ENCODE measurements at regions not wholly inside any gene's neighbourhood (a gene's known extent, or its start where the extent isn't known, plus 50 kb on each side); places are given as distances from the start of the nearest gene placed in this dataset.

DNA sequence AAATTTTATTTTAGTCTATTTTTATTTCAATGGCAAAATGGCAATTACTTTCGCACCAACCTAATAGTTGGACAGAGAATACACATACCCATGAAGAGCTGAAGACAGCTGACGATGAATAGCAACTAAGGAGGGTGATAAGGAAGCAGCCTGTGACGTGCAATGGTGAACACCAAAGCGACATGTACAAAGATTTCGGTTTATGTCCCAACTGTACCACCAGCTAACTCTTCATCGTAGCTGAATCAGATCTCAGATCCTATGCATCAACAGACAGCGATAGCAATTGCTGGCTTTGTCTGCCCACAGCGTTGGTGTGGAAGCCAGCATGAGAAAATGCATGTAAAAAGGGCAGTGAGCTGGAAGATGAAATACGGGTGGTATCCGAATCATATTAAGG is 130.6 kb upstream of the ANKH start:
- ChIA-PET POLR2A (no interaction called here), CTCF (interaction anchor here (0.5 to 9.5 kb wide), 14 partner anchors 10 to 317 kb away, joined by 3 to 226 read pairs (median 12); no protein-coding TSS in a partner anchor)
- Histone ChIP-seq H3K4me3 (ENCODE audit: control extremely low read depth in 1 of 5, extremely low read depth in 1 of 5, insufficient read depth in 1 of 5, low read depth in 2 of 5, low read length in 4 of 5) (no peak overlapping the region), H3K27me3 (replicated peaks in 1 of 4; ENCODE audit: control extremely low read depth in 1 of 4, control insufficient read depth in 3 of 4, insufficient read depth in 4 of 4, low read length in 3 of 4) (no peaks in the 10 kb centered on the region), H3K79me2 (ENCODE audit: control insufficient read depth, insufficient read depth, low read length) (no peaks in the 10 kb centered on the region), H3K36me3 (replicated peaks in 1 of 2; ENCODE audit: control extremely low read depth in 1 of 2, control insufficient read depth in 1 of 2, extremely low read depth in 1 of 2, insufficient read depth in 2 of 2, low read length in 1 of 2) (no peaks in the 10 kb centered on the region), H3K4me2 (replicated peaks; ENCODE audit: low read depth, low read length, poor library complexity, severe bottlenecking) (no peak overlapping the region), H3K9ac (ENCODE audit: low read length) (no peak overlapping the region), H2AFZ (ENCODE audit: insufficient read depth, low read depth, low read length, poor library complexity, severe bottlenecking) (no peak overlapping the region), H3K4me1 (ENCODE audit: control insufficient read depth in 2 of 2, insufficient read depth in 2 of 2, low read length in 2 of 2) (peaks cover 24 to 27% of the 10 kb centered on the region in 2 donors), H3K9me3 (ENCODE audit: control extremely low read depth in 1 of 3, control insufficient read depth in 2 of 3, insufficient read depth in 1 of 3, low read length in 2 of 3) (peaks cover 0 to 5% (median 0%) of the 10 kb centered on the region in 3 donors), H4K20me1 (ENCODE audit: control insufficient read depth, insufficient read depth, low read length, poor library complexity, severe bottlenecking) (no peaks in the 10 kb centered on the region), H3K27ac (ENCODE audit: low read length in 2 of 2) (no peak overlapping the region)
- no peak for TF ChIP-seq EZH2 (IDR thresholded peaks at IDR 0.05; ENCODE audit: borderline replicate concordance, insufficient read depth, low read depth, low read length, poor library complexity, severe bottlenecking)
- TF ChIP-seq, protein P1, sequence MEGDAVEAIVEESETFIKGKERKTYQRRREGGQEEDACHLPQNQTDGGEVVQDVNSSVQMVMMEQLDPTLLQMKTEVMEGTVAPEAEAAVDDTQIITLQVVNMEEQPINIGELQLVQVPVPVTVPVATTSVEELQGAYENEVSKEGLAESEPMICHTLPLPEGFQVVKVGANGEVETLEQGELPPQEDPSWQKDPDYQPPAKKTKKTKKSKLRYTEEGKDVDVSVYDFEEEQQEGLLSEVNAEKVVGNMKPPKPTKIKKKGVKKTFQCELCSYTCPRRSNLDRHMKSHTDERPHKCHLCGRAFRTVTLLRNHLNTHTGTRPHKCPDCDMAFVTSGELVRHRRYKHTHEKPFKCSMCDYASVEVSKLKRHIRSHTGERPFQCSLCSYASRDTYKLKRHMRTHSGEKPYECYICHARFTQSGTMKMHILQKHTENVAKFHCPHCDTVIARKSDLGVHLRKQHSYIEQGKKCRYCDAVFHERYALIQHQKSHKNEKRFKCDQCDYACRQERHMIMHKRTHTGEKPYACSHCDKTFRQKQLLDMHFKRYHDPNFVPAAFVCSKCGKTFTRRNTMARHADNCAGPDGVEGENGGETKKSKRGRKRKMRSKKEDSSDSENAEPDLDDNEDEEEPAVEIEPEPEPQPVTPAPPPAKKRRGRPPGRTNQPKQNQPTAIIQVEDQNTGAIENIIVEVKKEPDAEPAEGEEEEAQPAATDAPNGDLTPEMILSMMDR (IDR thresholded peaks at IDR 0.05) = no peak
- Mint-ChIP-seq H3K27ac (no peak overlapping the region), H3K4me1 (peaks cover 30% of the 10 kb centered on the region), H3K9me3 (ENCODE audit: insufficient read depth) (peaks cover 3% of the 10 kb centered on the region), H3K27me3 (no peaks in the 10 kb centered on the region), H3K4me3 (no peak overlapping the region)
- WGBS (ENCODE audit: insufficient coverage) = 95% methylated on average over 4 of the region's 10 CpGs
- no peak for ATAC-seq (ENCODE audit: low read depth)
- DNase-seq = no peak
- intact Hi-C loops (cut with micrococcal nuclease) = loop anchor here (10.0 kb wide), 1 partner anchor 417 kb away; the partner anchor contains the start of gene OTULINL

DNA sequence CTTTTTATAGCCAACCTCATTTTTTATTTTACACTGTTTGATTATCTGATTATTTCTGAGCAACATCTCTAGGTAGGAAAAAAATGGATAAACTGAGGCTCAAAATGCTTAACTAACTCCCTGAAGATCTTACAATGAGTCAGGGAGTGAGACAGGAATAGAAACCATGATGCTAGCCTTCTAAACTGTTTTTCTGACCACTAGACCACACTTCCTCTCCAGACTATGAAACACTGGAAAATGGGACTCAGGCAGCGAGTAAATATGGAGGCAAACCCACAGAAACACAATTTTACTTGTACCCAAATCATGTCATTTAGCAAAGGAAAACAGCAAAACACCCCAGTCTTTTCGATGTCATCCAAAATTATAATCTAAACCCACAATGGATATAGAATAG is 129.9 kb upstream of the ANKH start:
- WGBS (ENCODE audit: insufficient coverage) = no CpG with 5 or more reads among the region's 2 CpGs
- Histone ChIP-seq H2AFZ (ENCODE audit: insufficient read depth, low read depth, low read length, poor library complexity, severe bottlenecking) (no peak overlapping the region), H3K9me3 (ENCODE audit: control extremely low read depth in 1 of 3, control insufficient read depth in 2 of 3, insufficient read depth in 1 of 3, low read length in 2 of 3) (peaks cover 0 to 5% (median 0%) of the 10 kb centered on the region in 3 donors), H3K4me1 (ENCODE audit: control insufficient read depth in 2 of 2, insufficient read depth in 2 of 2, low read length in 2 of 2) (peaks cover 30 to 33% of the 10 kb centered on the region in 2 donors), H3K79me2 (ENCODE audit: control insufficient read depth, insufficient read depth, low read length) (no peaks in the 10 kb centered on the region), H3K27me3 (replicated peaks in 1 of 4; ENCODE audit: control extremely low read depth in 1 of 4, control insufficient read depth in 3 of 4, insufficient read depth in 4 of 4, low read length in 3 of 4) (no peaks in the 10 kb centered on the region), H3K36me3 (replicated peaks in 1 of 2; ENCODE audit: control extremely low read depth in 1 of 2, control insufficient read depth in 1 of 2, extremely low read depth in 1 of 2, insufficient read depth in 2 of 2, low read length in 1 of 2) (no peaks in the 10 kb centered on the region), H3K4me3 (ENCODE audit: control extremely low read depth in 1 of 5, extremely low read depth in 1 of 5, insufficient read depth in 1 of 5, low read depth in 2 of 5, low read length in 4 of 5) (no peak overlapping the region), H3K27ac (ENCODE audit: low read length in 2 of 2) (no peak overlapping the region), H4K20me1 (ENCODE audit: control insufficient read depth, insufficient read depth, low read length, poor library complexity, severe bottlenecking) (no peaks in the 10 kb centered on the region), H3K4me2 (replicated peaks; ENCODE audit: low read depth, low read length, poor library complexity, severe bottlenecking) (no peak overlapping the region), H3K9ac (ENCODE audit: low read length) (no peak overlapping the region)
- no peaks in the 10 kb centered on the region for H3K27me3 Mint-ChIP-seq
- no peak overlapping the region for H3K27ac Mint-ChIP-seq
- TF ChIP-seq, protein P1 (IDR thresholded peaks at IDR 0.05) = no peak
- peaks cover 3% of the 10 kb centered on the region for H3K9me3 Mint-ChIP-seq (ENCODE audit: insufficient read depth)
- no peak overlapping the region for H3K4me3 Mint-ChIP-seq
- H3K4me1 Mint-ChIP-seq = peaks cover 36% of the 10 kb centered on the region
- ChIA-PET CTCF (interaction anchor here (1.1 to 9.5 kb wide), 9 partner anchors 9 to 316 kb away, joined by 3 to 226 read pairs (median 13); no protein-coding TSS in a partner anchor), POLR2A (no interaction called here)
- no peak for DNase-seq
- ATAC-seq (ENCODE audit: low read depth) = no peak
- intact Hi-C loops (cut with micrococcal nuclease) = loop anchor here (10.0 kb wide), 1 partner anchor 417 kb away; the partner anchor contains the start of gene OTULINL

Measured in B cell (primary cell).